ENCODE measurements at regions not wholly inside any gene's neighbourhood (a gene's known extent, or its start where the extent isn't known, plus 50 kb on each side); places are given as distances from the start of the nearest gene placed in this dataset.

- no peaks in the 10 kb centered on the region for H3K4me1 ChIP-seq
- no peak for ATAC-seq
- FAIRE-seq = no peak
- no peak for TF ChIP-seq CTCF (IDR thresholded peaks at IDR 0.05)
- no peak overlapping the region for H3K27ac ChIP-seq
- intact Hi-C loops (cut with DNase I) = no loop called here
- DNase-seq = no peak
- no peaks in the 10 kb centered on the region for H3K9me3 ChIP-seq
- H3K36me3 ChIP-seq = no peaks in the 10 kb centered on the region
- H3K4me3 ChIP-seq = no peak overlapping the region
- WGBS, 2 donors = 77 to 88% methylated on average over 3 of the region's 3 CpGs
- no peaks in the 10 kb centered on the region for H3K27me3 ChIP-seq
Measured at GRCh38 chr2:21260311-21260710, 136.5 kb downstream of the TDRD15 start.

- ATAC-seq (no peak), DNase-seq (no peak), FAIRE-seq (no peak)
- H3K4me3 ChIP-seq = no peak overlapping the region
- intact Hi-C loops (cut with DNase I) = no loop called here
- no peaks in the 10 kb centered on the region for H3K9me3 ChIP-seq
- H3K4me1 ChIP-seq = no peaks in the 10 kb centered on the region
- H3K36me3 ChIP-seq = no peaks in the 10 kb centered on the region
- 67 to 72% methylated on average over 6 of the region's 6 CpGs for WGBS, 2 donors
- H3K27me3 ChIP-seq = no peaks in the 10 kb centered on the region
- no peak overlapping the region for H3K27ac ChIP-seq
- no peak for TF ChIP-seq CTCF (IDR thresholded peaks at IDR 0.05)
Measured at GRCh38 chr2:21261591-21261990, 137.8 kb downstream of the TDRD15 start.

DNA sequence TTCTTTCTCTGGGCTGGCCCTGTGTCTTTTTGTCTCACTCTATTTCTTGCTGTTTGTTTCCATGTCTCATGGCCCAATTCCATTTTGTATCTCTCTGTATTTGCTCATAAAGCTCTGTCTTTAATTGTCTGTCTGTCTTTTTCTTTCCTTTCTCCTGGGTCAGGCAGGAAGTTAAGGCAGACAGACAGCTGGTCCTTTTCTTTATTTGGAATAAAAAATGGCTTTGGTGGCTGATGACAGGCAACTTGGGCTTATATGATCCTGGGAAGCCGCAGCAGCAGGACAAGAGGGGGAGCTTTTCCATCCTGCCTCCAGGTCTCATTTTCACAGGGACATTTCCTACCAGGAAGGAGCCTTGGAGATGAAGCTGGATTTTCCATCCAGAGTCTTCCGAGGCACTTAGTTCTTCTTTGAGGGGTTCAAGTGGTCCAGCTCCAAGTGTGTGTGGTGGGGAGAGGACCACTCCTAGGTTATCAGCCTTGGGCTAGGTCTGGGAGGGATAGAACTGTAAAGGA is 138.7 kb downstream of the TDRD15 start:
- no peaks in the 10 kb centered on the region for H3K4me1 ChIP-seq
- no peak for FAIRE-seq
- no peak for TF ChIP-seq CTCF (IDR thresholded peaks at IDR 0.05)
- no peak for DNase-seq
- H3K27me3 ChIP-seq = no peaks in the 10 kb centered on the region
- ATAC-seq = no peak
- H3K36me3 ChIP-seq = no peaks in the 10 kb centered on the region
- H3K4me3 ChIP-seq = no peak overlapping the region
- no peaks in the 10 kb centered on the region for H3K9me3 ChIP-seq
- intact Hi-C loops (cut with DNase I) = no loop called here
- 60 to 87% methylated on average over 2 of the region's 2 CpGs for WGBS, 2 donors
- no peak overlapping the region for H3K27ac ChIP-seq

GRCh38 chr2:21263622-21264021 is 139.9 kb downstream of the TDRD15 start:
- no peak for ATAC-seq
- no peak for DNase-seq
- Histone ChIP-seq H3K9me3 (no peaks in the 10 kb centered on the region), H3K27ac (no peak overlapping the region), H3K4me3 (no peak overlapping the region), H3K36me3 (no peaks in the 10 kb centered on the region), H3K27me3 (no peaks in the 10 kb centered on the region), H3K4me1 (no peaks in the 10 kb centered on the region)
- WGBS, 2 donors = 31 to 57% methylated on average over 3 of the region's 3 CpGs
- no peak for FAIRE-seq
- intact Hi-C loops (cut with DNase I) = no loop called here
- no peak for TF ChIP-seq CTCF (IDR thresholded peaks at IDR 0.05)

DNA sequence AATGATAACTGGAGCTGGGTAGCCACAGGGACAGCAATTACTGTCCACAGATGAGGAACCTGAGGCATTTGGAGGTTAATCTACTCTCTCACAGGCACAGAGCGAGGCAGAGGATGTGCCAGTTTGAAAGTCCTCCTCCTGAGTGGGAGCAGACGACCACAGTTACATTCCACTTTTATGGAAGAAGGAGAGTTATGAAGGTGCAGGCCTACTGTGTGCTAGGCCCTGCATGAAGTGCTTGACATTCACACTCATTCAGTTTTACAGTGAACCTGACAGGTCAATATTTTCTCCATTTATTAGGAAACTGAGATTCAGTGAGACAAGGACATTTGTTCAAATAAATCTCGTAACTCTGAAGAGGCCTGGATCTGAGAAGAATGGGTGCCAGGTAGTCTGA is 142.0 kb downstream of the TDRD15 start:
- 53 to 74% methylated on average over 3 of the region's 3 CpGs for WGBS, 2 donors
- FAIRE-seq (no peak), ATAC-seq (no peak), DNase-seq (no peak)
- H3K27ac ChIP-seq = no peak overlapping the region
- intact Hi-C loops (cut with DNase I) = no loop called here
- no peaks in the 10 kb centered on the region for H3K27me3 ChIP-seq
- no peak overlapping the region for H3K4me3 ChIP-seq
- no peaks in the 10 kb centered on the region for H3K36me3 ChIP-seq
- TF ChIP-seq CTCF (IDR thresholded peaks at IDR 0.05) = no peak
- H3K9me3 ChIP-seq = no peaks in the 10 kb centered on the region
- H3K4me1 ChIP-seq = no peaks in the 10 kb centered on the region

Data from pancreas (tissue), 10 donors.